Mesendoderm (in vitro differentiated cells): ENCODE measurements at regions not wholly inside any gene's neighbourhood (a gene's known extent, or its start where the extent isn't known, plus 50 kb on each side); places are given as distances from the start of the nearest gene placed in this dataset.
A peak's percentile ranks its signal among the peaks of the same experiment; 100 is the strongest.

Experiments used
- DNase-seq: peaks from one replicate; pipeline ENCODE4 v3.0.0; 2013
- H2AK5ac ChIP-seq: 2 replicates; pipeline ENCODE4 v1.6.1; 2013; ENCODE audit warnings: low read length, inconsistent platforms
- H2BK120ac ChIP-seq: 2 replicates; pipeline ENCODE4 v1.6.1; 2013; ENCODE audit warnings: low read depth, mild to moderate bottlenecking, low read length, moderate library complexity, mixed read lengths
- H2BK15ac ChIP-seq: replicated peaks from 2 replicates; pipeline ENCODE4 v1.6.1; 2013; ENCODE audit warnings: low read depth, mild to moderate bottlenecking, moderate library complexity
- H2BK5ac ChIP-seq: 2 replicates; pipeline ENCODE4 v1.6.1; 2013; ENCODE audit warnings: low read length, inconsistent platforms
- H3K18ac ChIP-seq: 2 replicates; pipeline ENCODE4 v1.6.1; 2013; ENCODE audit warnings: mild to moderate bottlenecking, low read length, mixed read lengths
- H3K23ac ChIP-seq: one replicate; pipeline ENCODE4 v1.6.1; 2013; ENCODE audit warnings: low read length
- H3K27ac ChIP-seq: 2 replicates; pipeline ENCODE4 v1.5.1; 2013; ENCODE audit warnings: low read depth, mild to moderate bottlenecking, inconsistent platforms, low read length, moderate library complexity
- H3K27me3 ChIP-seq: 2 replicates; pipeline ENCODE4 v1.6.1; 2013; ENCODE audit warnings: low read length, control low read depth, mild to moderate bottlenecking, inconsistent platforms; ENCODE audit not compliant: insufficient read depth, poor library complexity
- H3K36me3 ChIP-seq: 2 replicates; pipeline ENCODE4 v1.6.1; 2013; ENCODE audit warnings: low read length, inconsistent platforms; ENCODE audit not compliant: control insufficient read depth, insufficient read depth
- H3K4ac ChIP-seq: one replicate; pipeline ENCODE4 v1.6.1; 2013; ENCODE audit warnings: low read depth, mild to moderate bottlenecking, low read length, moderate library complexity
- H3K4me1 ChIP-seq: 2 replicates; pipeline ENCODE4 v1.6.1; 2013; ENCODE audit warnings: low read depth, low read length, inconsistent platforms; ENCODE audit not compliant: control insufficient read depth
- H3K4me2 ChIP-seq: 2 replicates; pipeline ENCODE4 v1.6.1; 2013; ENCODE audit warnings: low read length
- H3K4me3 ChIP-seq: 2 replicates; pipeline ENCODE4 v1.5.1; 2013; ENCODE audit warnings: mild to moderate bottlenecking, low read length
- H3K56ac ChIP-seq: one replicate; pipeline ENCODE4 v1.6.1; 2013; ENCODE audit warnings: low read length
- H3K79me1 ChIP-seq: 2 replicates; pipeline ENCODE4 v1.6.1; 2013; ENCODE audit warnings: low read length, inconsistent platforms
- H3K79me2 ChIP-seq: 2 replicates; pipeline ENCODE4 v1.6.1; 2013; ENCODE audit warnings: mild to moderate bottlenecking, low read length; ENCODE audit not compliant: control insufficient read depth, insufficient read depth
- H3K9ac ChIP-seq: 2 replicates; pipeline ENCODE4 v1.6.1; 2013; ENCODE audit warnings: low read length, inconsistent platforms
- H4K5ac ChIP-seq: one replicate; pipeline ENCODE4 v1.6.1; 2013; ENCODE audit warnings: low read length
- H4K8ac ChIP-seq: one replicate; pipeline ENCODE4 v1.6.1; 2013; ENCODE audit warnings: low read depth, mild to moderate bottlenecking, control low read depth, low read length, moderate library complexity
- WGBS: extraction: QIAGEN DNeasy Blood & Tissue Kit; methylation state at CpG from one replicate; pipeline ENCODE4 v1.1.7; 2013; ENCODE audit warnings: low lambda C conversion rate, missing lambda C conversion rate; ENCODE audit not compliant: insufficient coverage; ENCODE audit errors: extremely low coverage; 5-methylcytosine and 5-hydroxymethylcytosine counted together

DNA sequence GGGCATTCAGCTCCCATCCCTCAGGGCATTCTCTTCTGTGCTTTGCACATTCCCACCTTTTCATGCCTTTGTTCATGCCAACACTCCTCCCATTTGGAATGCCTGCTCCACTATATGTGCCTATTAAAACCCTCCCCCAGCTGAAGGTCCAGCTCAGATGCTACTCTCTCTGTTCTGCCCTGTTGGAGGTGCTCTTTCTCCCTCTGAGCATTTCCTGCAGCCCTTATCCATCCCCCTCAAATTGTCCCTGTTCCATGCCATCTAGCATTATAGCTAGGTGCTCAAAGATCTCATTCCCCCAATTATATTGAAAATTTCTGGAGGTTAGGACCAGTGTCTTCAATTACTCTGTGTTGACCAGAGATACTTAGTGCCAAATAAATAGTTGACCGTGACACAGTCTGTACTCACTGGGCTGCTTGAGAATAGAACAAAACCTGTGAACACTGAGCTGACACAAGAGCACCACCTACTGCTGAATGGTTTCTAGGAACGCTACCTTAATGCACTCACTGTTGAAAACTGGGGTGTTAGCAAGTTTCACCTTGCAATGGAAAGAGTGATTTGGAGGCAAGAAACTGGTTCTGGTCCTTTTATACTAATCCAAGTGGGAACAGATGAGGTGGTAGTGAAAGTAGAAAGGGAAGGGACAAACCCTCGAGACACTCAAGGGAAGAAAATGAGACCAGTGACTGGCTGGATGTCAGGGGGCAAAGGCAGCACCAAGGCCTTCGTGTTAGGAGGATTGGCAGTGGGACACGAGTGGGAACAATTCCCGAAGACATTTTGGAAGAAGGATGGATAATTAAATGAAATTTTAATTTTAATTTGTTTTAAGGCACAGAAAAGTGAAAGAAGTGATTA, 289.8 kb upstream of the ROPN1 start:
- H3K18ac ChIP-seq: no peak overlapping the region
- DNase-seq: peak; percentile 68
- 100% methylated on average over 1 of the region's 6 CpGs for WGBS

DNA sequence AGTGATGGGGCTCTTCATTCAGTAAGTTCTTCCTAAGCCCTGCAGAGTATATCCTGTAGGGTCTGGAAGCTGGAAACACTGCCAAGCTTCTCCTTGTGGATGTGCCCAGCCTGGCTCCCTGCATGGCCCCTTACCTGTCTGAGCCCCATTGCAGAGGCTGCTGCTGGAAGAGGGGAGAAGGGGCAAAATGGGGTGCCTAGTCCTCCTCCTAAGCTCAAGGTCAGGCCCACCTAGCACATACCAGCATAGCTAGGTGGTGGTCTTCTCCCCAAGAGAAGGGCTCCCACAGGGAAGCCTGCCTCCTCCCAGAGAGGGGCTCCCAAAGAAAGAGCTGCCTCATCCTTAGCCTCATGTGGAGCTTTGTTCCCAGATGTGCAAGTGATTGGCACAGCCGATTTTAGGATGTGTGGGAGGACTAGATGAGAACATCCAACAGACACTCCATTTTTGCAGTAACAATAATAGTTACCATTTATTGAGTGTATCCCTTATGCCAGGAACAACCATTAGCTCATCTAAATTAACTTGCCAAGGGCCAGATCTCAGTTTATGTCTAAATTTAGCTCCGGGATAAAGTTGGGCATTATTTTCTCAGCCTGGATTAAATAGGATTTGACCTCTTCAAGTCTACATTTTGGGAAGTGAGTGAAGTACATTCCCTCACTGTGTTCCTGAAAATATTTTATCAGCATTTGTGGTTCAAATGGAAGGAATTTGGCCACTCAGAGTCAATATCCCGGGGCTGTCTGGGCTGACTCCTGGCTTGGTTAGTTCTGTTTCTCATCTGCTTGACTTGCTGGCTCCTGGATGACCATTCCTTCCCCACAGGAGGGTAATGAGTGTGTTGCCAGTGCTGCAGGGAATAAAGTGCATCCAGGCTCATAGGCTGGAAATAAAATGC, 291.1 kb upstream of the ROPN1 start:
- H4K5ac ChIP-seq: no peak overlapping the region
- no peaks in the 10 kb centered on the region for H3K27me3 ChIP-seq
- H3K79me2 ChIP-seq: no peaks in the 10 kb centered on the region
- no peak overlapping the region for H3K56ac ChIP-seq
- H3K4me1 ChIP-seq: no peaks in the 10 kb centered on the region
- peak; percentile 65 for DNase-seq
- no peak overlapping the region for H3K23ac ChIP-seq
- H3K79me1 ChIP-seq: no peaks in the 10 kb centered on the region
- no peak overlapping the region for H3K4me2 ChIP-seq
- no peak overlapping the region for H3K27ac ChIP-seq
- no peak overlapping the region for H2BK15ac ChIP-seq
- H3K18ac ChIP-seq: no peak overlapping the region
- no peak overlapping the region for H3K4me3 ChIP-seq
- H3K9ac ChIP-seq: no peak overlapping the region
- H2BK5ac ChIP-seq: no peak overlapping the region
- no peaks in the 10 kb centered on the region for H3K36me3 ChIP-seq
- H2AK5ac ChIP-seq: no peak overlapping the region
- WGBS: no CpG with 5 or more reads among the region's 3 CpGs
- H4K8ac ChIP-seq: no peak overlapping the region
- no peak overlapping the region for H2BK120ac ChIP-seq
- no peak overlapping the region for H3K4ac ChIP-seq

More for the DNA sequence above, 289.8 kb upstream of the ROPN1 start:
- H3K4ac ChIP-seq: no peak overlapping the region
- no peaks in the 10 kb centered on the region for H3K36me3 ChIP-seq
- H2BK15ac ChIP-seq: no peak overlapping the region
- H3K56ac ChIP-seq: no peak overlapping the region
- no peak overlapping the region for H2AK5ac ChIP-seq
- no peaks in the 10 kb centered on the region for H3K4me1 ChIP-seq
- no peak overlapping the region for H3K9ac ChIP-seq
- no peak overlapping the region for H3K4me2 ChIP-seq
- no peak overlapping the region for H3K27ac ChIP-seq
- no peaks in the 10 kb centered on the region for H3K27me3 ChIP-seq
- no peak overlapping the region for H4K5ac ChIP-seq
- H4K8ac ChIP-seq: no peak overlapping the region
- no peak overlapping the region for H2BK120ac ChIP-seq
- H3K23ac ChIP-seq: no peak overlapping the region
- H3K79me1 ChIP-seq: no peaks in the 10 kb centered on the region
- no peak overlapping the region for H2BK5ac ChIP-seq
- no peaks in the 10 kb centered on the region for H3K79me2 ChIP-seq
- H3K4me3 ChIP-seq: no peak overlapping the region

DNA sequence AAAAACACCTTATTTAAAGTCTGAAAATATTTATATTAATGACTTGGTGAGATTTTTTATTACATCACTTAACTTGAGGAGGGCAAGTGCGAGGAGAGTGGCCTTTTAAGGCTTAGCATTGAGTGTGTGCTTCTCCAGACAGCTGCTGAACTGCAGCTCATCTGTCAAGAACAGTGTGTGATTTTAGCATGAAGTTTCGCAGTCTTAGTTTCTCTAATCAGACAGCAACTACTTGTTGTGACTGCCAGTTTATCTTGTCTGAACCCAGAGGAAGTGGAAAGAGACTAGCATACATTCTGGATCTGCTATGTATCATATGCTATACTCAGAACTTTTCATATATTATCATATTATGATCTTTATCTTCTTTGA, 291.7 kb upstream of the ROPN1 start:
- no CpG with 5 or more reads among the region's 2 CpGs for WGBS
- Histone ChIP-seq H3K36me3 (no peaks in the 10 kb centered on the region), H3K27me3 (no peaks in the 10 kb centered on the region), H4K5ac (no peak overlapping the region), H3K4ac (no peak overlapping the region), H2BK120ac (no peak overlapping the region), H3K18ac (no peak overlapping the region), H4K8ac (no peak overlapping the region), H3K4me1 (no peaks in the 10 kb centered on the region), H3K79me2 (no peaks in the 10 kb centered on the region), H3K27ac (no peak overlapping the region), H3K23ac (no peak overlapping the region), H3K4me3 (no peak overlapping the region), H3K56ac (no peak overlapping the region), H3K4me2 (no peak overlapping the region), H2BK5ac (no peak overlapping the region), H2AK5ac (no peak overlapping the region), H3K79me1 (no peaks in the 10 kb centered on the region), H2BK15ac (no peak overlapping the region), H3K9ac (no peak overlapping the region)
- no peak for DNase-seq

DNA sequence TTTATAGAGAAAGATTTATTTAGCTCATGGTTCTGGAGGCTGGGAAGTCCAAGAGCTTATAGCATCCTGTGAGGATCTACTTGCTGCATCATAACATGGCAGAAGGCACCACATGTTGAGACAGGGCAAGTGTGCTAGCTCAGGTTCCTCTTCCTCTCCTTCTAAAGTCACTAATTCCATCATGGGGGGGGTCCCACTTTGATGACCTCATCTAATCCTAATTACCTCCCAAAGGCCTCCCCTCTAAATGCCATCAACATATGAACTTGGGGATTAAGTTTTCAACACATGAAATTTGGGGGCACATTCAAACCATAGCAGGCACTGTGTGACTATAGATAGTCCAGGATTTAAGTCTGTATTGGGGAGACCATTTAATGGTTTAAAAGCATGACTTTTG, 297.1 kb upstream of the ROPN1 start:
- Histone ChIP-seq H3K18ac (no peak overlapping the region), H2AK5ac (no peak overlapping the region), H3K4me1 (no peaks in the 10 kb centered on the region), H2BK15ac (no peak overlapping the region), H4K5ac (no peak overlapping the region), H2BK5ac (no peak overlapping the region), H3K56ac (no peak overlapping the region), H3K27me3 (no peaks in the 10 kb centered on the region), H3K4me3 (no peak overlapping the region), H3K4me2 (no peak overlapping the region), H3K36me3 (no peaks in the 10 kb centered on the region), H3K79me1 (no peaks in the 10 kb centered on the region), H3K27ac (no peak overlapping the region), H3K9ac (no peak overlapping the region), H3K23ac (no peak overlapping the region), H3K79me2 (no peaks in the 10 kb centered on the region), H4K8ac (no peak overlapping the region), H2BK120ac (no peak overlapping the region), H3K4ac (no peak overlapping the region)
- no peak for DNase-seq

DNA sequence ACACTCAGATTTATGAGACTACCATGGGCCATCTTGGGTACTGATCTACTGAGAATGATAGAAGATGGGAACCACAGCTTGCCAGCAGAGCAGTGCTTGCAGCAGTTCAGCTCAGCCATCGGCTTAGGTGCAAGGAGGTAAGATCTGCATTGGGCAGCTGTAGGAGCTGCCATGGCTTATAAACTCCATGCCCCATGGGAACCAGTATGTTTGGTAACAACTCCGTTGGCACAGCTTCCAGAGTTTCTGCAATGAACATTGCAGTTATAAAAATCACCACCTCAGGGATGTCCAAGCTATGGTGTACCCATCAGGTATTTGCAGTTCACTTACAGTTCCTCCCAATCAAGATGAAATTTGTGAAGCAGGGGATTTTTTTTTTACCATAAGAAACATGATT, 299.1 kb upstream of the ROPN1 start:
- DNase-seq: no peak

More for the DNA sequence above, 299.1 kb upstream of the ROPN1 start:
- Histone ChIP-seq H3K56ac (no peak overlapping the region), H3K9ac (no peak overlapping the region), H3K79me1 (no peaks in the 10 kb centered on the region), H2BK15ac (no peak overlapping the region), H3K27ac (no peak overlapping the region), H3K23ac (no peak overlapping the region), H3K4me3 (no peak overlapping the region), H3K36me3 (no peaks in the 10 kb centered on the region), H3K4me1 (no peaks in the 10 kb centered on the region), H2AK5ac (no peak overlapping the region), H4K5ac (no peak overlapping the region), H2BK120ac (no peak overlapping the region), H3K18ac (no peak overlapping the region), H3K4me2 (no peak overlapping the region), H3K79me2 (no peaks in the 10 kb centered on the region), H3K4ac (no peak overlapping the region), H2BK5ac (no peak overlapping the region), H4K8ac (no peak overlapping the region), H3K27me3 (no peaks in the 10 kb centered on the region)
- no CpG with 5 or more reads among the region's 2 CpGs for WGBS
